HEK293 (cell line): ENCODE measurements at regions not wholly inside any gene's neighbourhood (a gene's known extent, or its start where the extent isn't known, plus 50 kb on each side); places are given as distances from the start of the nearest gene placed in this dataset.

Experiments used
- CTCF ChIA-PET: fragments of 350-600 bp; formaldehyde crosslinking; extraction: SDS; loops from one replicate; lab custom pipeline; 2021; ENCODE audit warnings: antibody characterized with exemption; lab: Yijun Ruan, JAX
- POLR2A ChIA-PET: fragments of 300-600 bp; formaldehyde crosslinking; extraction: SDS; loops from one replicate; lab custom pipeline; 2020; ENCODE audit warnings: antibody characterized with exemption, inconsistent platforms; lab: Yijun Ruan, JAX
- H3K27ac ChIP-seq: fragments of 200-500 bp; sonication (Bioruptor generic); 2 replicates; pipeline ENCODE4 v1.5.1; 2014; ENCODE audit warnings: low read depth, low read length, control low read depth, inconsistent platforms; ENCODE audit errors: extremely low read depth
- H3K36me3 ChIP-seq, 2 experiments: fragments of 200-500 bp in 1 of 2; sonication (Bioruptor generic) in 1 of 2; 1 replicate in 1 of 2; 2 replicates in 1 of 2; pipeline ENCODE4 v1.5.1; 2014 to 2017; ENCODE audit warnings: inconsistent platforms in 2 of 2, low read length in 2 of 2; ENCODE audit not compliant: control insufficient read depth in 2 of 2, insufficient read depth in 1 of 2
- H3K4me1 ChIP-seq: fragments of 200-500 bp; sonication (Bioruptor generic); 2 replicates; pipeline ENCODE4 v1.5.1; 2014; ENCODE audit warnings: mild to moderate bottlenecking, low read length, inconsistent platforms; ENCODE audit not compliant: control insufficient read depth, insufficient read depth
- H3K4me3 ChIP-seq: 2 replicates; pipeline ENCODE4 v1.5.1; 2011; ENCODE audit warnings: low read depth, mild to moderate bottlenecking, control low read depth, low read length, moderate library complexity
- H3K9me3 ChIP-seq: fragments of 200-500 bp; sonication (Bioruptor generic); 2 replicates; pipeline ENCODE4 v1.5.1; 2014; ENCODE audit warnings: low read depth, low read length, inconsistent platforms; ENCODE audit not compliant: control insufficient read depth, insufficient read depth
- BCL11B ChIP-seq: fragments of 450-650 bp; formaldehyde crosslinking; IDR thresholded peaks from 2 replicates; pipeline ENCODE4 v1.5.1; 2016; ENCODE audit warnings: low read depth, missing biosample characterization, missing genetic modification characterization
- GFI1B ChIP-seq: fragments of 450-650 bp; formaldehyde crosslinking; IDR thresholded peaks from 2 replicates; pipeline ENCODE4 v1.5.1; 2016; ENCODE audit warnings: missing biosample characterization, missing genetic modification characterization
- SCRT1 ChIP-seq: fragments of 450-650 bp; formaldehyde crosslinking; IDR thresholded peaks from 2 replicates; pipeline ENCODE4 v1.5.1; 2016; ENCODE audit warnings: missing biosample characterization, missing genetic modification characterization, borderline replicate concordance
- SP3 ChIP-seq: fragments of 450-650 bp; formaldehyde crosslinking; IDR thresholded peaks from 2 replicates; pipeline ENCODE4 v1.5.1; 2016; ENCODE audit warnings: missing biosample characterization, missing genetic modification characterization
- WT1 ChIP-seq: fragments of 450-650 bp; formaldehyde crosslinking; IDR thresholded peaks from 2 replicates; pipeline ENCODE4 v1.5.1; 2016; ENCODE audit warnings: missing biosample characterization, missing genetic modification characterization
- ZBTB17 ChIP-seq: fragments of 450-650 bp; formaldehyde crosslinking; IDR thresholded peaks from 2 replicates; pipeline ENCODE4 v1.5.1; 2016; ENCODE audit warnings: missing biosample characterization, missing genetic modification characterization
- ZNF140 ChIP-seq: fragments of 450-650 bp; formaldehyde crosslinking; IDR thresholded peaks from 2 replicates; pipeline ENCODE4 v1.5.1; 2016; ENCODE audit warnings: missing biosample characterization, missing genetic modification characterization
- ZNF202 ChIP-seq: fragments of 450-650 bp; formaldehyde crosslinking; IDR thresholded peaks from 2 replicates; pipeline ENCODE4 v1.5.1; 2016; ENCODE audit warnings: missing biosample characterization, missing genetic modification characterization, borderline replicate concordance
- ZNF221 ChIP-seq: fragments of 450-650 bp; formaldehyde crosslinking; IDR thresholded peaks from 2 replicates; pipeline ENCODE4 v1.5.1; 2017; ENCODE audit warnings: missing biosample characterization, missing genetic modification characterization, borderline replicate concordance
- ZNF324 ChIP-seq: fragments of 450-650 bp; formaldehyde crosslinking; IDR thresholded peaks from 2 replicates; pipeline ENCODE4 v1.5.1; 2016; ENCODE audit warnings: missing biosample characterization, missing genetic modification characterization
- ZNF433 ChIP-seq: fragments of 450-650 bp; formaldehyde crosslinking; IDR thresholded peaks from 2 replicates; pipeline ENCODE4 v1.5.1; 2016; ENCODE audit warnings: missing biosample characterization, missing genetic modification characterization, low read depth
- ZNF544 ChIP-seq: fragments of 450-650 bp; formaldehyde crosslinking; IDR thresholded peaks from 2 replicates; pipeline ENCODE4 v1.5.0; 2017; ENCODE audit warnings: missing biosample characterization, missing genetic modification characterization
- ZNF555 ChIP-seq: fragments of 450-650 bp; formaldehyde crosslinking; conservative IDR thresholded peaks from 2 replicates; pipeline ENCODE4 v1.5.1; 2017; ENCODE audit warnings: missing biosample characterization, mild to moderate bottlenecking, missing genetic modification characterization, inconsistent platforms
- ZNF585B ChIP-seq: fragments of 450-650 bp; formaldehyde crosslinking; IDR thresholded peaks from 2 replicates; pipeline ENCODE4 v1.5.1; 2016; ENCODE audit warnings: missing biosample characterization, missing genetic modification characterization
- ZNF626 ChIP-seq: fragments of 450-650 bp; sonication (Bioruptor Pico); formaldehyde crosslinking; IDR thresholded peaks from 2 replicates; pipeline ENCODE4 v1.5.1; 2018; ENCODE audit warnings: missing biosample characterization, missing genetic modification characterization, inconsistent platforms
- ZNF660 ChIP-seq: fragments of 450-650 bp; IDR thresholded peaks from 2 replicates; pipeline ENCODE4 v1.5.1; 2018; ENCODE audit warnings: missing biosample characterization, mild to moderate bottlenecking, missing genetic modification characterization
- ZNF777 ChIP-seq: fragments of 450-650 bp; formaldehyde crosslinking; IDR thresholded peaks from 2 replicates; pipeline ENCODE4 v1.5.1; 2017; ENCODE audit warnings: missing biosample characterization, missing genetic modification characterization, borderline replicate concordance
- TF ChIP-seq, protein P1 (sequence below): fragments of 450-650 bp; formaldehyde crosslinking; IDR thresholded peaks from 2 replicates; pipeline ENCODE4 v1.5.1; 2017; ENCODE audit warnings: missing biosample characterization, missing genetic modification characterization
- TF ChIP-seq, protein P2 (sequence below): fragments of 450-650 bp; formaldehyde crosslinking; IDR thresholded peaks from 2 replicates; pipeline ENCODE4 v1.5.1; 2016; ENCODE audit warnings: missing biosample characterization, missing genetic modification characterization, low read depth
- TF ChIP-seq, protein P3 (sequence below): fragments of 450-650 bp; formaldehyde crosslinking; IDR thresholded peaks from 2 replicates; pipeline ENCODE4 v1.5.1; 2017; ENCODE audit warnings: missing biosample characterization, missing genetic modification characterization
- TF ChIP-seq, protein P4 (sequence below): fragments of 450-650 bp; formaldehyde crosslinking; IDR thresholded peaks from 2 replicates; pipeline ENCODE4 v1.5.1; 2016; ENCODE audit warnings: missing biosample characterization, missing genetic modification characterization
- TF ChIP-seq, protein P5 (sequence below): fragments of 450-650 bp; formaldehyde crosslinking; IDR thresholded peaks from 2 replicates; pipeline ENCODE4 v1.5.1; 2016; ENCODE audit warnings: missing biosample characterization, missing genetic modification characterization

DNA sequence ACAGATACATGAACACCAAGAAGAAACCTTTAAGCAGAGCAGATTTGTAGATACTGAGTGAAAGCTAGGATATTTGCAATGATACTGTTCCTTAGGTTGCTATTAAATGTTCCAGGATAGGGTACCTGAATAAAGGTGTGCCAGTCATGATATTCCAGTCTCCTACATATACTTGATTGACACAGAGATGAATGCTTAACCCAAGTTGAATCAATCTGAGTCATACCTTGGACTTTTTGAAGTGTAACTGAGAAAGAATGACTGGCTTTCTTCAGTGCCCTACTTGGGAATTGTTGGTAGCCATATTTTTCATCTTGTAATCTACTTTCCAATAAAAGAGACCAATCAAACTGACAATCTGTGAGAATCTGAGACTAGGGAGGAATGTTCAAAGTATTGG is 805.7 kb upstream of the GHITM start (continued):
- TF ChIP-seq, protein P1, sequence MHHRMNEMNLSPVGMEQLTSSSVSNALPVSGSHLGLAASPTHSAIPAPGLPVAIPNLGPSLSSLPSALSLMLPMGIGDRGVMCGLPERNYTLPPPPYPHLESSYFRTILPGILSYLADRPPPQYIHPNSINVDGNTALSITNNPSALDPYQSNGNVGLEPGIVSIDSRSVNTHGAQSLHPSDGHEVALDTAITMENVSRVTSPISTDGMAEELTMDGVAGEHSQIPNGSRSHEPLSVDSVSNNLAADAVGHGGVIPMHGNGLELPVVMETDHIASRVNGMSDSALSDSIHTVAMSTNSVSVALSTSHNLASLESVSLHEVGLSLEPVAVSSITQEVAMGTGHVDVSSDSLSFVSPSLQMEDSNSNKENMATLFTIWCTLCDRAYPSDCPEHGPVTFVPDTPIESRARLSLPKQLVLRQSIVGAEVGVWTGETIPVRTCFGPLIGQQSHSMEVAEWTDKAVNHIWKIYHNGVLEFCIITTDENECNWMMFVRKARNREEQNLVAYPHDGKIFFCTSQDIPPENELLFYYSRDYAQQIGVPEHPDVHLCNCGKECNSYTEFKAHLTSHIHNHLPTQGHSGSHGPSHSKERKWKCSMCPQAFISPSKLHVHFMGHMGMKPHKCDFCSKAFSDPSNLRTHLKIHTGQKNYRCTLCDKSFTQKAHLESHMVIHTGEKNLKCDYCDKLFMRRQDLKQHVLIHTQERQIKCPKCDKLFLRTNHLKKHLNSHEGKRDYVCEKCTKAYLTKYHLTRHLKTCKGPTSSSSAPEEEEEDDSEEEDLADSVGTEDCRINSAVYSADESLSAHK (tag by site-specific recombination) = no peak
- TF ChIP-seq BCL11B (tag by site-specific recombination) = no peak
- TF ChIP-seq SCRT1 = no peak
- TF ChIP-seq ZNF221 (tag by site-specific recombination) = no peak
- no peak for TF ChIP-seq ZNF777 (tag by site-specific recombination)
- no peak for TF ChIP-seq ZNF660

DNA sequence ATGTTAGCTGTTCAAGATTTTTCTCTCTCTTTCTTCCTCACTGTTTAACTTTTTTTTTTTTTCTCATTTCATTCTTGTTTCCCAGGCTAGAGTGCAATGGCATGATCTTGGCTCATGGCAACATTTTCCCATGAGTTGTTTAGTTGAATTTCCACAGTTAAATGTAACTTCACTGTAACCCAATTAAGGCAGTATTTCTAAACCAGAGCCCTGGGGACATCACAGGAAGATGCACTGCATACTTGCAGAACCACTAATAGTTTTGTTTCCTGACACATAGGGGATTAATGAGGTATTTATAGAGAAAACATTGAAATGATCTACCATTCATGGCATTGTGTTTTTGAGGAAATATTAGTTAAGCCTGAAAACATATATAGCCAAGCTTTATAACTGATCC is 795.6 kb upstream of the GHITM start:
- no peaks in the 10 kb centered on the region for H3K9me3 ChIP-seq
- no peaks in the 10 kb centered on the region for H3K4me1 ChIP-seq
- H3K4me3 ChIP-seq = no peak overlapping the region
- no peaks in the 10 kb centered on the region for H3K36me3 ChIP-seq
- POLR2A ChIA-PET = no interaction called here
- H3K27ac ChIP-seq = no peak overlapping the region
- CTCF ChIA-PET = interaction anchor here (0.6 to 0.7 kb wide), 3 partner anchors 27 to 258 kb away, joined by 3 to 5 read pairs (median 4); no protein-coding TSS in a partner anchor
- no peak for TF ChIP-seq ZBTB17 (tag by site-specific recombination)
- TF ChIP-seq GFI1B (tag by site-specific recombination) = no peak
- TF ChIP-seq ZNF433 (tag by site-specific recombination) = no peak
- TF ChIP-seq, protein P2, sequence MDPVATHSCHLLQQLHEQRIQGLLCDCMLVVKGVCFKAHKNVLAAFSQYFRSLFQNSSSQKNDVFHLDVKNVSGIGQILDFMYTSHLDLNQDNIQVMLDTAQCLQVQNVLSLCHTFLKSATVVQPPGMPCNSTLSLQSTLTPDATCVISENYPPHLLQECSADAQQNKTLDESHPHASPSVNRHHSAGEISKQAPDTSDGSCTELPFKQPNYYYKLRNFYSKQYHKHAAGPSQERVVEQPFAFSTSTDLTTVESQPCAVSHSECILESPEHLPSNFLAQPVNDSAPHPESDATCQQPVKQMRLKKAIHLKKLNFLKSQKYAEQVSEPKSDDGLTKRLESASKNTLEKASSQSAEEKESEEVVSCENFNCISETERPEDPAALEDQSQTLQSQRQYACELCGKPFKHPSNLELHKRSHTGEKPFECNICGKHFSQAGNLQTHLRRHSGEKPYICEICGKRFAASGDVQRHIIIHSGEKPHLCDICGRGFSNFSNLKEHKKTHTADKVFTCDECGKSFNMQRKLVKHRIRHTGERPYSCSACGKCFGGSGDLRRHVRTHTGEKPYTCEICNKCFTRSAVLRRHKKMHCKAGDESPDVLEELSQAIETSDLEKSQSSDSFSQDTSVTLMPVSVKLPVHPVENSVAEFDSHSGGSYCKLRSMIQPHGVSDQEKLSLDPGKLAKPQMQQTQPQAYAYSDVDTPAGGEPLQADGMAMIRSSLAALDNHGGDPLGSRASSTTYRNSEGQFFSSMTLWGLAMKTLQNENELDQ (tag by site-specific recombination) = no peak
- no peak for TF ChIP-seq ZNF324 (tag by site-specific recombination)
- TF ChIP-seq SP3 (tag by site-specific recombination) = no peak
- TF ChIP-seq, protein P3, sequence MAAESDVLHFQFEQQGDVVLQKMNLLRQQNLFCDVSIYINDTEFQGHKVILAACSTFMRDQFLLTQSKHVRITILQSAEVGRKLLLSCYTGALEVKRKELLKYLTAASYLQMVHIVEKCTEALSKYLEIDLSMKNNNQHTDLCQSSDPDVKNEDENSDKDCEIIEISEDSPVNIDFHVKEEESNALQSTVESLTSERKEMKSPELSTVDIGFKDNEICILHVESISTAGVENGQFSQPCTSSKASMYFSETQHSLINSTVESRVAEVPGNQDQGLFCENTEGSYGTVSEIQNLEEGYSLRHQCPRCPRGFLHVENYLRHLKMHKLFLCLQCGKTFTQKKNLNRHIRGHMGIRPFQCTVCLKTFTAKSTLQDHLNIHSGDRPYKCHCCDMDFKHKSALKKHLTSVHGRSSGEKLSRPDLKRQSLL = no peak
- TF ChIP-seq, protein P4, sequence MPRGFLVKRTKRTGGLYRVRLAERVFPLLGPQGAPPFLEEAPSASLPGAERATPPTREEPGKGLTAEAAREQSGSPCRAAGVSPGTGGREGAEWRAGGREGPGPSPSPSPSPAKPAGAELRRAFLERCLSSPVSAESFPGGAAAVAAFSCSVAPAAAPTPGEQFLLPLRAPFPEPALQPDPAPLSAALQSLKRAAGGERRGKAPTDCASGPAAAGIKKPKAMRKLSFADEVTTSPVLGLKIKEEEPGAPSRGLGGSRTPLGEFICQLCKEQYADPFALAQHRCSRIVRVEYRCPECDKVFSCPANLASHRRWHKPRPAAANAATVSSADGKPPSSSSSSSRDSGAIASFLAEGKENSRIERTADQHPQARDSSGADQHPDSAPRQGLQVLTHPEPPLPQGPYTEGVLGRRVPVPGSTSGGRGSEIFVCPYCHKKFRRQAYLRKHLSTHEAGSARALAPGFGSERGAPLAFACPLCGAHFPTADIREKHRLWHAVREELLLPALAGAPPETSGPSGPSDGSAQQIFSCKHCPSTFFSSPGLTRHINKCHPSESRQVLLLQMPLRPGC (tag by site-specific recombination) = no peak
- no peak for TF ChIP-seq WT1 (tag by site-specific recombination)
- TF ChIP-seq, protein P5, sequence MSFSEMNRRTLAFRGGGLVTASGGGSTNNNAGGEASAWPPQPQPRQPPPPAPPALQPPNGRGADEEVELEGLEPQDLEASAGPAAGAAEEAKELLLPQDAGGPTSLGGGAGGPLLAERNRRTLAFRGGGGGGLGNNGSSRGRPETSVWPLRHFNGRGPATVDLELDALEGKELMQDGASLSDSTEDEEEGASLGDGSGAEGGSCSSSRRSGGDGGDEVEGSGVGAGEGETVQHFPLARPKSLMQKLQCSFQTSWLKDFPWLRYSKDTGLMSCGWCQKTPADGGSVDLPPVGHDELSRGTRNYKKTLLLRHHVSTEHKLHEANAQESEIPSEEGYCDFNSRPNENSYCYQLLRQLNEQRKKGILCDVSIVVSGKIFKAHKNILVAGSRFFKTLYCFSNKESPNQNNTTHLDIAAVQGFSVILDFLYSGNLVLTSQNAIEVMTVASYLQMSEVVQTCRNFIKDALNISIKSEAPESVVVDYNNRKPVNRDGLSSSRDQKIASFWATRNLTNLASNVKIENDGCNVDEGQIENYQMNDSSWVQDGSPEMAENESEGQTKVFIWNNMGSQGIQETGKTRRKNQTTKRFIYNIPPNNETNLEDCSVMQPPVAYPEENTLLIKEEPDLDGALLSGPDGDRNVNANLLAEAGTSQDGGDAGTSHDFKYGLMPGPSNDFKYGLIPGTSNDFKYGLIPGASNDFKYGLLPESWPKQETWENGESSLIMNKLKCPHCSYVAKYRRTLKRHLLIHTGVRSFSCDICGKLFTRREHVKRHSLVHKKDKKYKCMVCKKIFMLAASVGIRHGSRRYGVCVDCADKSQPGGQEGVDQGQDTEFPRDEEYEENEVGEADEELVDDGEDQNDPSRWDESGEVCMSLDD (tag by site-specific recombination) = no peak
- no peak for TF ChIP-seq ZNF626 (tag by site-specific recombination)
- no peak for TF ChIP-seq ZNF140 (tag by site-specific recombination)
- TF ChIP-seq ZNF585B (tag by site-specific recombination) = no peak
- TF ChIP-seq ZNF544 (tag by site-specific recombination) = no peak
- no peak for TF ChIP-seq ZNF202
- TF ChIP-seq ZNF555 = no peak
